Ovary (tissue), 3 donors: ENCODE measurements at regions not wholly inside any gene's neighbourhood (a gene's known extent, or its start where the extent isn't known, plus 50 kb on each side); places are given as distances from the start of the nearest gene placed in this dataset.

Experiments
- EP300 ChIP-seq: sonication (generic); formaldehyde crosslinking; IDR thresholded peaks from one replicate; pipeline ENCODE4 v1.6.1; 2017; ENCODE audit warnings: antibody characterized with exemption
- POLR2A ChIP-seq: fragments of 450-650 bp; IDR thresholded peaks from one replicate; pipeline ENCODE4 v1.6.1; 2017; ENCODE audit warnings: antibody characterized with exemption, mild to moderate bottlenecking, moderate library complexity
- TF ChIP-seq, protein P1 (sequence below), 3 donors: fragments of 450-650 bp in 2 of 3; fragments of 200-600 bp in 1 of 3; IDR thresholded peaks; one replicate each; pipeline versions ENCODE4 v1.5.1 to v1.8.0; 2016 to 2022; ENCODE audit warnings: antibody characterized with exemption in 3 of 3, mild to moderate bottlenecking in 1 of 3
- donor health status: DM: no; HTN: no; CAD: no.

DNA sequence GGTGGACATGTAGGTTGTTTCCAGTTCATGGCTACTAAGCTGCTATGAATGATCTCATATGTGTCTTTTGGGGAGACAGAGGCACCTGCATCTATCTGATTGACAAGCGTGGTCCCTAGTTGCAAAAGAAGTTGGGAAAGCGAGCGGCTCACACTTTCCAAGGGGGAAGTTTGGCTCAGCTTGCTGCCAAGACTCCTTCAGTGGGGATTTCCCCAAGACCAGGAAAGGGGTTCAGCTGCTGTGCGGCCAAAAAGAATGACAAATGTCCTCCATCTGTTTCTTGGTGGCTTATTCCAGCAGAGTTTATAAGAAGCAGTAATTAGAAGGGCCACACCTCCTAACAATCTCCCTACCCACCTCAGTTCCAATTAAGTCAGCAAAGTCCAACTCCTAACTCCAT lies 128.5 kb upstream of the GALNT2 start:
- TF ChIP-seq, protein P1, sequence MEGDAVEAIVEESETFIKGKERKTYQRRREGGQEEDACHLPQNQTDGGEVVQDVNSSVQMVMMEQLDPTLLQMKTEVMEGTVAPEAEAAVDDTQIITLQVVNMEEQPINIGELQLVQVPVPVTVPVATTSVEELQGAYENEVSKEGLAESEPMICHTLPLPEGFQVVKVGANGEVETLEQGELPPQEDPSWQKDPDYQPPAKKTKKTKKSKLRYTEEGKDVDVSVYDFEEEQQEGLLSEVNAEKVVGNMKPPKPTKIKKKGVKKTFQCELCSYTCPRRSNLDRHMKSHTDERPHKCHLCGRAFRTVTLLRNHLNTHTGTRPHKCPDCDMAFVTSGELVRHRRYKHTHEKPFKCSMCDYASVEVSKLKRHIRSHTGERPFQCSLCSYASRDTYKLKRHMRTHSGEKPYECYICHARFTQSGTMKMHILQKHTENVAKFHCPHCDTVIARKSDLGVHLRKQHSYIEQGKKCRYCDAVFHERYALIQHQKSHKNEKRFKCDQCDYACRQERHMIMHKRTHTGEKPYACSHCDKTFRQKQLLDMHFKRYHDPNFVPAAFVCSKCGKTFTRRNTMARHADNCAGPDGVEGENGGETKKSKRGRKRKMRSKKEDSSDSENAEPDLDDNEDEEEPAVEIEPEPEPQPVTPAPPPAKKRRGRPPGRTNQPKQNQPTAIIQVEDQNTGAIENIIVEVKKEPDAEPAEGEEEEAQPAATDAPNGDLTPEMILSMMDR (IDR thresholded peaks at IDR 0.05), result no peak
- no peak for TF ChIP-seq EP300
- no peak for TF ChIP-seq POLR2A
